Choroid plexus epithelial cell (primary cell): ENCODE measurements at regions not wholly inside any gene's neighbourhood (a gene's known extent, or its start where the extent isn't known, plus 50 kb on each side); places are given as distances from the start of the nearest gene placed in this dataset.
A peak's percentile ranks its signal among the peaks of the same experiment; 100 is the strongest.
"Not testable (repeated sequence)": the region's sequence is repeated elsewhere in the genome, so short reads cannot be mapped to it uniquely, and the experiment has no call there.

Source experiments
- DNase-seq: peaks from one replicate; pipeline ENCODE4 v3.0.0-alpha.2; 2010; ENCODE audit warnings: low read depth
- H3K4me3 ChIP-seq: 2 replicates; pipeline ENCODE4 v1.5.1; 2011; ENCODE audit warnings: low read depth, mild to moderate bottlenecking, control low read depth, low read length, moderate library complexity
- TF ChIP-seq, protein P1 (sequence below): conservative IDR thresholded peaks from 2 replicates; pipeline ENCODE4 v1.5.1; 2011; ENCODE audit warnings: low read depth, mild to moderate bottlenecking, control low read depth, inconsistent platforms, low read length, moderate library complexity

DNA sequence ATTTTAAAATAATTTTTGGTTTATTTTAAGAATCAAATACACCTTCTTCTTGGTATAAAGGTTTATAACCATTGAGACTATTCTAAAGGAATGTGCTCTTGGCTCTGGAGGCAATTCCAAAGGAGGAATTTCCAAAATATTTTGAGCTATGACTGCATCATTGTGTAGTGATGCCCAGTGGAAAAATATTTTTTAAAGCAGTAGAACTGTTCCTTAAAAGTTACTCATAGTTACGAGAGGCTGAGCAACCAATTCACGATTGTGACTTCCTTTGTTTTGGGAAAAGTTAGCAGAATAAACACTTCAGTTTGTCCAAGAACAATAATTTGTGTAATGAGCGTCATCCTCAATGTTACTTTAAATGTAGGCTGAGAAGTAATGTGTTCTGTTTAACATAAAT lies 233.6 kb downstream of the BAMBI start:
- TF ChIP-seq, protein P1, sequence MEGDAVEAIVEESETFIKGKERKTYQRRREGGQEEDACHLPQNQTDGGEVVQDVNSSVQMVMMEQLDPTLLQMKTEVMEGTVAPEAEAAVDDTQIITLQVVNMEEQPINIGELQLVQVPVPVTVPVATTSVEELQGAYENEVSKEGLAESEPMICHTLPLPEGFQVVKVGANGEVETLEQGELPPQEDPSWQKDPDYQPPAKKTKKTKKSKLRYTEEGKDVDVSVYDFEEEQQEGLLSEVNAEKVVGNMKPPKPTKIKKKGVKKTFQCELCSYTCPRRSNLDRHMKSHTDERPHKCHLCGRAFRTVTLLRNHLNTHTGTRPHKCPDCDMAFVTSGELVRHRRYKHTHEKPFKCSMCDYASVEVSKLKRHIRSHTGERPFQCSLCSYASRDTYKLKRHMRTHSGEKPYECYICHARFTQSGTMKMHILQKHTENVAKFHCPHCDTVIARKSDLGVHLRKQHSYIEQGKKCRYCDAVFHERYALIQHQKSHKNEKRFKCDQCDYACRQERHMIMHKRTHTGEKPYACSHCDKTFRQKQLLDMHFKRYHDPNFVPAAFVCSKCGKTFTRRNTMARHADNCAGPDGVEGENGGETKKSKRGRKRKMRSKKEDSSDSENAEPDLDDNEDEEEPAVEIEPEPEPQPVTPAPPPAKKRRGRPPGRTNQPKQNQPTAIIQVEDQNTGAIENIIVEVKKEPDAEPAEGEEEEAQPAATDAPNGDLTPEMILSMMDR: no peak
- DNase-seq: peak; percentile 34
- no peak overlapping the region for H3K4me3 ChIP-seq

DNA sequence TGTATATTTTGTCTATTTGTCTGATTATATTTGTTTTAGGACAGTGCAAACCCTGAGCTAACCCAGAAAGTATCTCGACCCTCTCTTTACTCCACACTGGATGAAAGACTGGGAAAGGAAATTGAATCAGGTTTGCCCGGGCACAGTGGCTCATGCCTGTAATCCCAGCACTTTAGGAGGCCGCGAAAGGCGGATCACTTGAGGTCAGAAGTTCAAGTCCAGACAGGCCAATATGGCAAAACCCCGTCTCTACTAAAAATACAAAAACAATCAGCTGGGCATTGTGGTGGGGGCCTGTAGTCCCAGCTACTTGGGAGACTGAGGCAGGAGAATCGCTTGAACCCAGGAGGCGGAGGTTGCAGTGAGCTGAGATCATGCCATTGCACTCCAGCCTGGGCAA lies 234.2 kb downstream of the BAMBI start:
- not testable (repeated sequence) for DNase-seq, H3K4me3 ChIP-seq

DNA sequence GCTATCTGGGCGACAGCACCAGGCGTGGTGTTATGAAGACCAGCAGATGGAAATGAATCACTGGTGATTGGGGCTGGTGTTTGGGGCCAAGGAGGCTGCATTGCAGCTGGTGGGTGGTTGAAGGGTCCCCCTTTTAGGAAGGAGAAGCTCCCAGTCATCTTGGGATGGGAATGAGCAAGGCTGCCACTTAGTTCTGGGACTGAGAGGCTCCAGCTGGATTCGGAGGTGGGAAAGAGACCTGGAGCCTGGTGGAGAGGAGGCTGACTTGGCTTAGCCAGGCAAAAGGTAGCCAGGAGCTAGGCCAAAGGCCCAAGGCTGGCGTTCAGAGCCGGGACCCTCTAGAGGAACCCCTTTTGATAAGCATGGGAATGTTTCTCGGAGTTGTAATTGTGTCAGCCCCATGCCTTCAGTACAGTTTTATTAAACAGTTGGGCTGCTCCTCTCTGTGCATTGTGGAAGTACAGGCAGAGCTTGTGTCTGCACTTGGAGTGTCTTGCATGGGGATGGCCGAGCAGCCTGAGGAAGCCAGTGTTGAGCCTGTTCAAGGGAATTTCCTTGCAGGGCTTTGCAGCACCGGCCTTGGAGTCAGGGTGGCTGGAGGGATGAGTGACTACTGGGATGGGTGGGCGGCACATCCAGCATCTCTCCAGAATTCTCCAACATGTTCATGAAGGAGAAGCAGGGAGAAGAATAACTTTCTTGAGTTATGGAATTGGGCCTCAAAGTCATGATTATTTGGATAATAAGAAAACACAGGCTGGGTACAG lies 234.9 kb downstream of the BAMBI start:
- no peak for DNase-seq
- no peak overlapping the region for H3K4me3 ChIP-seq
- TF ChIP-seq, protein P1: no peak

DNA sequence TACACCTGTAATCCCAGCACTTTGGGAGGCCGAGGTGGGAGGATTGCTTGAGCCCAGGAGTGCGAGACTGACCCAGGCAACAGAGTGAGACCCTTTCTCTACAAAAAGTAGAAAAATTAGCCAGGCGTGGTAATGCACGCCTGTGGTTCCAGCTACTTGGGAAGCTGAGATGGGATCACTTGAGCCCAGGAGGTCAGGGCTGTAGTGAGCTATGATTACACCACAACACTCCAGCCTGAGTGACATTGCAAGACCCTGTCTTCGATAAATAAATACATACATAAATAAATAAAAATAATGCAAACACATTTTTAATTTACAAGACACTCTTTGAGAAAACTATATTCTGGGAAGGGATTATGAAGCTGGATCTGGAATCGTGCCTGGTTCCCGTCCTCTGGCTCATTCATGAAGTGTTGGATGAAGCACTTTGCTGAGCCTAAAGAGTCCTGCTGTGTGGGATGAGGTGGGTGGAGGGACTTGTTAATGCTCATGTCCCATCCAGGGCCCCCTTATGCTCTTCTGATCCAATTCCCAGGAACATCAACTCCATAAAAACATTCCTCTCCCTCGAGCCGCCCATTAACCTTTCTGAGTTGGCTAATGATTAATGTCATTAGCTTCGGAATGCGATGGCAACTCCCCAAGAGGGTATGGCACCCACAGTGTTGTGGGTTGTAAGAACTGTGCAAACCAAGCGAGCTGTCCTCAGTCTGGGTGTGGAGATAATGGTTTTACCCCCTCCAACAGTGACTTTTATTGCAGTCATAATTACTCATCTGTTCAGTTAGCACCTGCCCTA lies 236.3 kb downstream of the BAMBI start:
- no peak overlapping the region for H3K4me3 ChIP-seq
- TF ChIP-seq, protein P1: no peak
- DNase-seq: no peak

DNA sequence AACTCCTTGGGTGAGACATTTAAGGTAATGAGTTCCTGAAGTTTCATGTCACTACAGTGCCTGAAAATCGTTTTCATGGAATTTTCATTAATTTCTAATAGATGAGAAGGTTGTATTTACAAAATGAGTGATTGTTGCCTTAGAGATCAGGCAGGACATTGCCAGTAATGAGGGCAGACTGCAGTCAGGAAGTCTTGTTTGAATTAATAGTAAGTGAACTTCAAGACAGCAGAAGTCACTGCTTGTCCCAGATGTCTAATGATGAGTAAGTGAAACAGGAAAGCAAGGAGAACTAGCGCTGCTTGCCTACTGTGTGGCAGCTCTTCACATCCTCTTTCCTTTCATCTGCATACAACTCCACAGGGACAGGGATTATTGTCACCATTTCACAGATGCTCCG lies 237.4 kb downstream of the BAMBI start:
- DNase-seq: peak; percentile 26
- TF ChIP-seq, protein P1: no peak
- H3K4me3 ChIP-seq: no peak overlapping the region

DNA sequence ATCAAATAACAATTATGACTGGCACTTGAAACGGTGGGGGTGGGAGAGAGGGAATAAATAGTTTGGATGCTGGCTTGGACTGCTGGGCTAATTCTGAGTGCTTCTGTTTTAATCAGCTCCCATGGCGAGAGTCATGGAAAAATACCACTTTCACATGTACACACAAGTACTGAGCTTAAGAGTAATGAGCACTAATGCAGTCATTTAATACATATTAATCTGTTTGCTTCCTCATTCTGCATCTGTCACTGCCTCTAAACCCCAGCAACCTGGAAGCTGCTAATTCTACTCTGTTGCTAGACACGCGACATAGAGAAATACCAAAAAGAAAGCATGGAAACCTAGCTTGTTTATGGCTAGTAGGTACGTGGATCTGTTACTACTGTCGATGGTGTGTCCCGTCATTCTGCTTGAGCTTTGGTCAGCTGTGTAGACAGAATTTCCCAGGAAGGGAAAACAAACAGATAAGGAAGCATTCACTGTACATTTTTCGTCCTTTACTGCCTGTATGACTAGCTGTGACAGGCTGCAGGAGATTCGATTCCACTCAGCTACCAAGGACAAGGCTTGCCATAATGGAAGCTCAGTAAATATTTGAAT lies 238.8 kb downstream of the BAMBI start:
- TF ChIP-seq, protein P1: no peak

DNA sequence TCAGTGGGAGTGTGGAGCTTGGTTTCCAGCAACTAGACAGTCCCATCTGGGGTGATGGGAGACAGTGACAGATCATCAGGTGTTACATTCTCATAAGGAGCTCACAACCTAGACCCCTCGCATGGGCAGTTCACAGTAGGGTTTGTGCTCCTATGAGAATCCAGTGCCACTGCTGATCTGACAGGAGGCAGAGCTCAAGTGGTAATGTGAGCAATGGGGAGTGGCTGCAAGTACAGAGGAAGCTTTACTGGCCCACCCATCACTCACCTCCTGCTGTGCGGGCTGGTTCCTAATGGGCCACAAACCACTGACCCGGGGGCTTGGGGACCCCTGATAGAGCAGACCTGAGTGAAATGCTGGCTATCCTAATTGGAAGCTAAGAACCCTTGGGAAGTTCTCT lies 242.8 kb downstream of the BAMBI start:
- TF ChIP-seq, protein P1: no peak
- no peak for DNase-seq
- H3K4me3 ChIP-seq: no peak overlapping the region

More for the DNA sequence above, 238.8 kb downstream of the BAMBI start:
- H3K4me3 ChIP-seq: no peak overlapping the region
- no peak for DNase-seq
